ENCODE measurements at regions not wholly inside any gene's neighbourhood (a gene's known extent, or its start where the extent isn't known, plus 50 kb on each side); places are given as distances from the start of the nearest gene placed in this dataset.

GRCh38 chr2:7210712-7211111 lies 293.5 kb downstream of the RNF144A start:
- in situ Hi-C loops (cut with MboI; ENCODE audit: low pct_ligation_motif_present in 1 of 4, low pct_unique_long_range_greater_than_20kb in 1 of 4, low sequenced_read_pairs in 3 of 4): no loop called here
- DNase-seq: no peak
- H3K27me3 ChIP-seq: no peaks in the 10 kb centered on the region
- TF ChIP-seq POLR2AphosphoS5 (IDR thresholded peaks at IDR 0.05) (no peak), CTCF (IDR thresholded peaks at IDR 0.05) (no peak), EP300 (IDR thresholded peaks at IDR 0.05; ENCODE audit: low read depth) (no peak), POLR2A (IDR thresholded peaks at IDR 0.05) (no peak)
- H3K4me1 ChIP-seq: no peaks in the 10 kb centered on the region
- H3K9me3 ChIP-seq: no peaks in the 10 kb centered on the region
- no peak overlapping the region for H3K27ac ChIP-seq
- H3K4me3 ChIP-seq: no peak overlapping the region
- H3K36me3 ChIP-seq: no peaks in the 10 kb centered on the region
- WGBS, 2 donors (ENCODE audit: low coverage in 1 of 2): 72 to 77% methylated on average over 3 to 4 of the region's 4 CpGs
- intact Hi-C loops (cut with DNase I; ENCODE audit: low total_unique reads): no loop called here

GRCh38 chr2:7225848-7226247 lies 308.6 kb downstream of the RNF144A start:
- DNase-seq: no peak
- Histone ChIP-seq H3K27me3 (no peaks in the 10 kb centered on the region), H3K36me3 (no peaks in the 10 kb centered on the region), H3K9me3 (no peaks in the 10 kb centered on the region), H3K4me1 (no peaks in the 10 kb centered on the region), H3K4me3 (no peak overlapping the region), H3K27ac (no peak overlapping the region)
- TF ChIP-seq POLR2A (IDR thresholded peaks at IDR 0.05) (no peak), EP300 (IDR thresholded peaks at IDR 0.05; ENCODE audit: low read depth) (no peak), POLR2AphosphoS5 (IDR thresholded peaks at IDR 0.05) (no peak), CTCF (IDR thresholded peaks at IDR 0.05) (no peak)
- intact Hi-C loops (cut with DNase I; ENCODE audit: low total_unique reads): no loop called here
- in situ Hi-C loops (cut with MboI; ENCODE audit: low pct_ligation_motif_present in 1 of 4, low pct_unique_long_range_greater_than_20kb in 1 of 4, low sequenced_read_pairs in 3 of 4): no loop called here
- 50 to 72% methylated on average over 1 of the region's 1 CpG for WGBS, 2 donors (ENCODE audit: low coverage in 1 of 2)

GRCh38 chr2:7226501-7226900 lies 309.3 kb downstream of the RNF144A start:
- in situ Hi-C loops (cut with MboI; ENCODE audit: low pct_ligation_motif_present in 1 of 4, low pct_unique_long_range_greater_than_20kb in 1 of 4, low sequenced_read_pairs in 3 of 4): no loop called here
- H3K36me3 ChIP-seq: no peaks in the 10 kb centered on the region
- no peak for DNase-seq
- H3K27ac ChIP-seq: no peak overlapping the region
- intact Hi-C loops (cut with DNase I; ENCODE audit: low total_unique reads): no loop called here
- TF ChIP-seq POLR2AphosphoS5 (IDR thresholded peaks at IDR 0.05) (no peak), CTCF (IDR thresholded peaks at IDR 0.05) (no peak), POLR2A (IDR thresholded peaks at IDR 0.05) (no peak), EP300 (IDR thresholded peaks at IDR 0.05; ENCODE audit: low read depth) (no peak)
- WGBS, 2 donors (ENCODE audit: low coverage in 1 of 2): 14 to 22% methylated on average over 1 of the region's 1 CpG
- H3K27me3 ChIP-seq: no peaks in the 10 kb centered on the region
- H3K4me1 ChIP-seq: no peaks in the 10 kb centered on the region
- H3K4me3 ChIP-seq: no peak overlapping the region
- H3K9me3 ChIP-seq: no peaks in the 10 kb centered on the region

- in situ Hi-C loops (cut with MboI; ENCODE audit: low pct_ligation_motif_present in 1 of 4, low pct_unique_long_range_greater_than_20kb in 1 of 4, low sequenced_read_pairs in 3 of 4) (no loop called here), intact Hi-C loops (cut with DNase I; ENCODE audit: low total_unique reads) (no loop called here)
- WGBS, 2 donors (ENCODE audit: low coverage in 1 of 2): 75 to 76% methylated on average over 1 of the region's 1 CpG
- Histone ChIP-seq H3K4me3 (no peak overlapping the region), H3K27ac (no peak overlapping the region), H3K4me1 (no peaks in the 10 kb centered on the region), H3K9me3 (no peaks in the 10 kb centered on the region), H3K27me3 (no peaks in the 10 kb centered on the region), H3K36me3 (no peaks in the 10 kb centered on the region)
- no peak for TF ChIP-seq POLR2A (IDR thresholded peaks at IDR 0.05)
- TF ChIP-seq EP300 (IDR thresholded peaks at IDR 0.05; ENCODE audit: low read depth): no peak
- no peak for TF ChIP-seq POLR2AphosphoS5 (IDR thresholded peaks at IDR 0.05)
- no peak for TF ChIP-seq CTCF (IDR thresholded peaks at IDR 0.05)
- no peak for DNase-seq
These were observed 315.9 kb downstream of the RNF144A start for GRCh38 chr2:7233126-7233525.
